Neural progenitor cell (in vitro differentiated cells): ENCODE measurements at regions not wholly inside any gene's neighbourhood (a gene's known extent, or its start where the extent isn't known, plus 50 kb on each side); places are given as distances from the start of the nearest gene placed in this dataset.

Experiments used
- EZH2 ChIP-seq: fragments of 200-600 bp; sonication (generic); IDR thresholded peaks from 2 replicates; pipeline ENCODE4 v1.6.1; 2017; ENCODE audit warnings: antibody characterized with exemption, mild to moderate bottlenecking, moderate library complexity
- EZH2phosphoT487 ChIP-seq: fragments of 200-600 bp; sonication (generic); IDR thresholded peaks from 2 replicates; pipeline ENCODE4 v1.6.1; 2017; ENCODE audit warnings: antibody characterized with exemption

DNA sequence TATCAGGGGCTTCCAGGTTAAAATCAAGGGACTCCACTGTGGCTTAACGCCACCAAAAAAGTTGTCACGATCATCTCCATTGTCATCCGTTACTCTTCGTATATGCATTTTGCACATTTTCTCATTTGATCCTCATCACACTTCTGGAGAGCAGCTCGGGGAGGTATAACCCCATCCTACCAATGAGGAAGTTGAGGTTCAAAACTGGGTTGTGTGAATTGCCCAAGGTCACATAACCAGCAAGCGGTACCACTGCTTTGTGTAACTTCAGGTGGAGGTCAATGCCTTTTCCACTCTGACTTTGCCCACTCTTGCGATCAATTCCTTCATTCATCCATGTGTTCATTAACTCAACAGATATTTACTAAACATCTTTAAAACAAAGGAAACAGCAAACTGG, 71.1 kb upstream of the CCND2 start:
- TF ChIP-seq EZH2 (no peak), EZH2phosphoT487 (no peak)
